Pancreas (tissue), 10 donors: ENCODE measurements at regions not wholly inside any gene's neighbourhood (a gene's known extent, or its start where the extent isn't known, plus 50 kb on each side); places are given as distances from the start of the nearest gene placed in this dataset.
A peak's percentile ranks its signal among the peaks of the same experiment; 100 is the strongest.

Experiments
- ATAC-seq, 4 donors: fragments of 200-7000 bp; cut with Tn5 transposase; one replicate each; pipeline versions ENCODE4 v1.8.0 to v1.9.1; 2020; ENCODE audit warnings: mild to moderate bottlenecking in 4 of 4, moderate library complexity in 4 of 4
- DNase-seq, 6 donors: peaks; one replicate each; pipeline ENCODE4 v3.0.0-alpha.2; 2020
- FAIRE-seq: peaks from 2 replicates; lab custom pipeline; 2012; peaks lifted over from hg19 to GRCh38; lab: Jason Lieb, UNC
- H3K27ac ChIP-seq, 4 donors: fragments of 200-600 bp; sonication (generic); 1 replicate in 3 of 4; 2 replicates in 1 of 4; pipeline versions ENCODE4 v1.5.0 to v1.8.0; 2020
- H3K27me3 ChIP-seq, 4 donors: fragments of 200-600 bp; one replicate each; pipeline ENCODE4 v1.8.0; 2021
- H3K36me3 ChIP-seq, 3 donors: fragments of 200-600 bp; sonication (generic) in 1 of 3; one replicate each; pipeline versions ENCODE4 v1.5.0 to v1.8.0; 2020 to 2021
- H3K4me1 ChIP-seq, 3 donors: fragments of 200-600 bp; one replicate each; pipeline ENCODE4 v1.8.0; 2021
- H3K4me3 ChIP-seq, 4 donors: fragments of 200-600 bp; sonication (generic) in 2 of 4; one replicate each; pipeline versions ENCODE4 v1.5.0 to v1.8.0; 2020 to 2021
- H3K9me3 ChIP-seq, 4 donors: fragments of 200-600 bp; one replicate each; pipeline ENCODE4 v1.8.0; 2021
- CTCF ChIP-seq, 4 donors: fragments of 200-600 bp; sonication (generic) in 3 of 4; IDR thresholded peaks; one replicate each; pipeline versions ENCODE4 v1.5.0 to v1.8.0; 2021; ENCODE audit warnings: antibody characterized with exemption in 4 of 4
- WGBS, 2 donors: extraction: QIAGEN DNeasy Blood & Tissue Kit; methylation state at CpG; one replicate each; pipeline ENCODE4 v1.1.7; 2013; 5-methylcytosine and 5-hydroxymethylcytosine counted together
- intact Hi-C, 3 donors: fragments of 100-400 bp; cut with DNase I; formaldehyde crosslinking; loops; one replicate each; pipeline versions ENCODE4 v1.11.1 to v1.14.2; 2022
- donor health status: healthy with polysubstance abuse.
- donor health status: DM: no; HTN: no; CAD: no; lungs with moderate emphysema.
- donor health status: DM: no; HTN: no; CAD: no.
- donor health status: control.
- donor health status: control.
- donor health status: Bipolar disorder and iron deficiency.
- donor health status: DM: yes; HTN: yes; CAD: no.
- donor health status: DM: no; HTN: no; CAD: no.
- donor health status: DM: no; HTN: no; CAD: no.
- donor health status: DM: yes; HTN: yes; CAD: no.

GRCh38 chr1:198047913-198048312, 108.9 kb upstream of the NEK7 start:
- Histone ChIP-seq H3K4me1 (no peaks in the 10 kb centered on the region), H3K4me3 (no peak overlapping the region), H3K27ac (no peak overlapping the region), H3K9me3 (no peaks in the 10 kb centered on the region), H3K36me3 (no peaks in the 10 kb centered on the region), H3K27me3 (no peaks in the 10 kb centered on the region)
- no peak for FAIRE-seq
- no peak for TF ChIP-seq CTCF (IDR thresholded peaks at IDR 0.05)
- no peak for DNase-seq
- intact Hi-C loops, result no loop called here
- ATAC-seq, result no peak

GRCh38 chr1:198054510-198054909, 102.3 kb upstream of the NEK7 start:
- Histone ChIP-seq H3K9me3 (no peaks in the 10 kb centered on the region), H3K27me3 (no peaks in the 10 kb centered on the region), H3K36me3 (no peaks in the 10 kb centered on the region), H3K27ac (no peak overlapping the region), H3K4me3 (no peak overlapping the region), H3K4me1 (no peaks in the 10 kb centered on the region)
- no peak for TF ChIP-seq CTCF (IDR thresholded peaks at IDR 0.05)
- 95% methylated on average over 3 of the region's 3 CpGs for WGBS, 2 donors
- no peak for FAIRE-seq
- no peak for DNase-seq
- intact Hi-C loops, result no loop called here
- ATAC-seq, result no peak

GRCh38 chr1:198056255-198056654, 100.5 kb upstream of the NEK7 start:
- H3K36me3 ChIP-seq, result no peaks in the 10 kb centered on the region
- H3K27ac ChIP-seq, result no peak overlapping the region
- no peak for TF ChIP-seq CTCF (IDR thresholded peaks at IDR 0.05)
- ATAC-seq, result peak in 1 of 4 donors; percentile 46
- no peak overlapping the region for H3K4me3 ChIP-seq
- intact Hi-C loops, result no loop called here
- no peak for FAIRE-seq
- H3K9me3 ChIP-seq, result no peaks in the 10 kb centered on the region
- WGBS, 2 donors, result 34 to 36% methylated on average over 2 of the region's 2 CpGs
- H3K4me1 ChIP-seq, result no peaks in the 10 kb centered on the region
- DNase-seq, result peak in 1 of 6 donors; percentile 21
- H3K27me3 ChIP-seq, result no peaks in the 10 kb centered on the region

- no peak overlapping the region for H3K27ac ChIP-seq
- 62 to 92% methylated on average over 2 of the region's 2 CpGs for WGBS, 2 donors
- no peaks in the 10 kb centered on the region for H3K27me3 ChIP-seq
- ATAC-seq, result no peak
- DNase-seq, result no peak
- H3K36me3 ChIP-seq, result no peaks in the 10 kb centered on the region
- FAIRE-seq, result no peak
- no peak for TF ChIP-seq CTCF (IDR thresholded peaks at IDR 0.05)
- no peak overlapping the region for H3K4me3 ChIP-seq
- H3K9me3 ChIP-seq, result no peaks in the 10 kb centered on the region
- intact Hi-C loops, result no loop called here
- H3K4me1 ChIP-seq, result no peaks in the 10 kb centered on the region
Measured at GRCh38 chr1:198064181-198064580, 92.6 kb upstream of the NEK7 start.

- H3K27ac ChIP-seq, result no peak overlapping the region
- H3K27me3 ChIP-seq, result no peaks in the 10 kb centered on the region
- FAIRE-seq, result no peak
- ATAC-seq, result no peak
- TF ChIP-seq CTCF (IDR thresholded peaks at IDR 0.05), result no peak
- H3K36me3 ChIP-seq, result no peaks in the 10 kb centered on the region
- no peak overlapping the region for H3K4me3 ChIP-seq
- intact Hi-C loops, result no loop called here
- no peaks in the 10 kb centered on the region for H3K4me1 ChIP-seq
- H3K9me3 ChIP-seq, result no peaks in the 10 kb centered on the region
- no peak for DNase-seq
- 66 to 70% methylated on average over 3 of the region's 3 CpGs for WGBS, 2 donors
Measured at GRCh38 chr1:198068285-198068684, 88.5 kb upstream of the NEK7 start.
